Activated naive CD4-positive, alpha-beta T cell treated with anti-CD3 and anti-CD28 coated beads for 36 hours (primary cell): ENCODE measurements at regions not wholly inside any gene's neighbourhood (a gene's known extent, or its start where the extent isn't known, plus 50 kb on each side); places are given as distances from the start of the nearest gene placed in this dataset.
"Not testable (repeated sequence)": the region's sequence is repeated elsewhere in the genome, so short reads cannot be mapped to it uniquely, and the experiment has no call there.

ENCODE experiments used
- CTCF ChIA-PET: fragments of 350-600 bp; sonication (Branson Sonifier 250); formaldehyde crosslinking; loops from one replicate; lab custom pipeline; 2021; ENCODE audit warnings: antibody characterized with exemption; lab: Charles Lee
- DNase-seq: peaks from one replicate; pipeline ENCODE4 v3.0.0-alpha.2; 2020
- H3K27ac Mint-ChIP-seq: one replicate; pipeline ENCODE4 v1.8.0; 2021; ENCODE audit warnings: mild to moderate bottlenecking, mixed read lengths
- H3K27me3 Mint-ChIP-seq: one replicate; pipeline ENCODE4 v1.8.0; 2021; ENCODE audit warnings: low read depth, mixed read lengths
- H3K36me3 Mint-ChIP-seq: one replicate; pipeline ENCODE4 v1.8.0; 2021; ENCODE audit warnings: low read depth, mixed read lengths
- H3K4me1 Mint-ChIP-seq: one replicate; pipeline ENCODE4 v1.8.0; 2021; ENCODE audit warnings: low read depth, mixed read lengths
- H3K4me3 Mint-ChIP-seq: one replicate; pipeline ENCODE4 v1.8.0; 2021; ENCODE audit warnings: mild to moderate bottlenecking, moderate library complexity, mixed read lengths
- H3K9me3 Mint-ChIP-seq: one replicate; pipeline ENCODE4 v1.8.0; 2021; ENCODE audit warnings: mixed read lengths
- intact Hi-C: fragments of 100-400 bp; cut with micrococcal nuclease; formaldehyde crosslinking; loops from one replicate; pipeline ENCODE4 v1.15.1; 2023

GRCh38 chr12:84103886-84104285 lies 808.7 kb downstream of the SLC6A15 start:
- H3K4me3 Mint-ChIP-seq, intact Hi-C loops, H3K27me3 Mint-ChIP-seq, H3K27ac Mint-ChIP-seq, H3K4me1 Mint-ChIP-seq, H3K36me3 Mint-ChIP-seq, CTCF ChIA-PET, DNase-seq: not testable (repeated sequence)
- H3K9me3 Mint-ChIP-seq = peaks cover 46% of the 10 kb centered on the region

GRCh38 chr12:84101963-84102362 lies 810.6 kb downstream of the SLC6A15 start:
- H3K4me1 Mint-ChIP-seq, H3K36me3 Mint-ChIP-seq, DNase-seq, CTCF ChIA-PET, H3K27me3 Mint-ChIP-seq, H3K27ac Mint-ChIP-seq, H3K4me3 Mint-ChIP-seq, intact Hi-C loops: not testable (repeated sequence)
- H3K9me3 Mint-ChIP-seq = peaks cover 43% of the 10 kb centered on the region

GRCh38 chr12:84099591-84099990 lies 813.0 kb downstream of the SLC6A15 start:
- H3K36me3 Mint-ChIP-seq, H3K27ac Mint-ChIP-seq, intact Hi-C loops, H3K4me1 Mint-ChIP-seq, H3K27me3 Mint-ChIP-seq, DNase-seq, CTCF ChIA-PET, H3K4me3 Mint-ChIP-seq: not testable (repeated sequence)
- peaks cover 43% of the 10 kb centered on the region for H3K9me3 Mint-ChIP-seq

GRCh38 chr12:84091651-84092050 lies 820.9 kb downstream of the SLC6A15 start:
- intact Hi-C loops = no loop called here
- CTCF ChIA-PET = no interaction called here
- no peaks in the 10 kb centered on the region for H3K27me3 Mint-ChIP-seq
- no peaks in the 10 kb centered on the region for H3K4me1 Mint-ChIP-seq
- no peak for DNase-seq
- H3K27ac Mint-ChIP-seq = no peak overlapping the region
- no peak overlapping the region for H3K4me3 Mint-ChIP-seq
- no peaks in the 10 kb centered on the region for H3K36me3 Mint-ChIP-seq
- peaks cover 6% of the 10 kb centered on the region for H3K9me3 Mint-ChIP-seq

GRCh38 chr12:84089356-84089755 lies 823.2 kb downstream of the SLC6A15 start:
- Mint-ChIP-seq H3K36me3 (no peaks in the 10 kb centered on the region), H3K27me3 (no peaks in the 10 kb centered on the region), H3K4me3 (no peak overlapping the region), H3K9me3 (peaks cover 9% of the 10 kb centered on the region), H3K4me1 (no peaks in the 10 kb centered on the region), H3K27ac (no peak overlapping the region)
- DNase-seq = no peak
- CTCF ChIA-PET = no interaction called here
- intact Hi-C loops = no loop called here

GRCh38 chr12:84085046-84085445 lies 827.6 kb downstream of the SLC6A15 start:
- Mint-ChIP-seq H3K27ac (no peak overlapping the region), H3K9me3 (peaks cover 3% of the 10 kb centered on the region), H3K4me3 (no peak overlapping the region), H3K4me1 (no peaks in the 10 kb centered on the region), H3K27me3 (no peaks in the 10 kb centered on the region), H3K36me3 (no peaks in the 10 kb centered on the region)
- intact Hi-C loops = no loop called here
- CTCF ChIA-PET = no interaction called here
- DNase-seq = no peak

GRCh38 chr12:84079626-84080025 lies 833.0 kb downstream of the SLC6A15 start:
- intact Hi-C loops = no loop called here
- H3K4me3 Mint-ChIP-seq = no peak overlapping the region
- no peak for DNase-seq
- no peaks in the 10 kb centered on the region for H3K36me3 Mint-ChIP-seq
- H3K27me3 Mint-ChIP-seq = no peaks in the 10 kb centered on the region
- H3K9me3 Mint-ChIP-seq = peaks cover 2% of the 10 kb centered on the region
- no peaks in the 10 kb centered on the region for H3K4me1 Mint-ChIP-seq
- CTCF ChIA-PET = no interaction called here
- no peak overlapping the region for H3K27ac Mint-ChIP-seq

- Mint-ChIP-seq H3K4me1 (no peaks in the 10 kb centered on the region), H3K36me3 (no peaks in the 10 kb centered on the region), H3K27me3 (no peaks in the 10 kb centered on the region), H3K27ac (no peak overlapping the region), H3K4me3 (no peak overlapping the region), H3K9me3 (peaks cover 2% of the 10 kb centered on the region)
- CTCF ChIA-PET = no interaction called here
- intact Hi-C loops = no loop called here
- no peak for DNase-seq
Observed at GRCh38 chr12:84077679-84078078, 834.9 kb downstream of the SLC6A15 start.

- Mint-ChIP-seq H3K4me3 (no peak overlapping the region), H3K9me3 (peaks cover 2% of the 10 kb centered on the region), H3K27me3 (no peaks in the 10 kb centered on the region), H3K27ac (no peak overlapping the region), H3K4me1 (no peaks in the 10 kb centered on the region), H3K36me3 (no peaks in the 10 kb centered on the region)
- CTCF ChIA-PET = no interaction called here
- no peak for DNase-seq
- intact Hi-C loops = no loop called here
Observed at GRCh38 chr12:84075991-84076390, 836.6 kb downstream of the SLC6A15 start.

GRCh38 chr12:84073401-84073800 lies 839.2 kb downstream of the SLC6A15 start:
- H3K36me3 Mint-ChIP-seq = no peaks in the 10 kb centered on the region
- peaks cover 2% of the 10 kb centered on the region for H3K9me3 Mint-ChIP-seq
- intact Hi-C loops = no loop called here
- H3K4me3 Mint-ChIP-seq = no peak overlapping the region
- DNase-seq = no peak
- no peaks in the 10 kb centered on the region for H3K27me3 Mint-ChIP-seq
- CTCF ChIA-PET = no interaction called here
- no peaks in the 10 kb centered on the region for H3K4me1 Mint-ChIP-seq
- H3K27ac Mint-ChIP-seq = no peak overlapping the region

- intact Hi-C loops = no loop called here
- CTCF ChIA-PET = no interaction called here
- Mint-ChIP-seq H3K9me3 (peaks cover 2% of the 10 kb centered on the region), H3K27me3 (no peaks in the 10 kb centered on the region), H3K4me1 (no peaks in the 10 kb centered on the region), H3K36me3 (no peaks in the 10 kb centered on the region), H3K27ac (no peak overlapping the region), H3K4me3 (no peak overlapping the region)
- DNase-seq = no peak
Observed at GRCh38 chr12:84072961-84073360, 839.6 kb downstream of the SLC6A15 start.

GRCh38 chr12:84070292-84070691 lies 842.3 kb downstream of the SLC6A15 start:
- H3K36me3 Mint-ChIP-seq = no peaks in the 10 kb centered on the region
- H3K9me3 Mint-ChIP-seq = peaks cover 2% of the 10 kb centered on the region
- H3K4me3 Mint-ChIP-seq = no peak overlapping the region
- no peaks in the 10 kb centered on the region for H3K27me3 Mint-ChIP-seq
- DNase-seq = no peak
- intact Hi-C loops = no loop called here
- H3K4me1 Mint-ChIP-seq = no peaks in the 10 kb centered on the region
- H3K27ac Mint-ChIP-seq = no peak overlapping the region
- CTCF ChIA-PET = no interaction called here

- CTCF ChIA-PET = no interaction called here
- intact Hi-C loops = no loop called here
- no peak overlapping the region for H3K27ac Mint-ChIP-seq
- no peak overlapping the region for H3K4me3 Mint-ChIP-seq
- no peaks in the 10 kb centered on the region for H3K4me1 Mint-ChIP-seq
- no peaks in the 10 kb centered on the region for H3K9me3 Mint-ChIP-seq
- no peaks in the 10 kb centered on the region for H3K36me3 Mint-ChIP-seq
- DNase-seq = no peak
- H3K27me3 Mint-ChIP-seq = no peaks in the 10 kb centered on the region
Observed at GRCh38 chr12:84069699-84070098, 842.9 kb downstream of the SLC6A15 start.

GRCh38 chr12:84069198-84069597 lies 843.4 kb downstream of the SLC6A15 start:
- H3K4me3 Mint-ChIP-seq = no peak overlapping the region
- intact Hi-C loops = no loop called here
- DNase-seq = no peak
- H3K9me3 Mint-ChIP-seq = no peaks in the 10 kb centered on the region
- H3K27ac Mint-ChIP-seq = no peak overlapping the region
- H3K36me3 Mint-ChIP-seq = no peaks in the 10 kb centered on the region
- H3K4me1 Mint-ChIP-seq = no peaks in the 10 kb centered on the region
- CTCF ChIA-PET = no interaction called here
- no peaks in the 10 kb centered on the region for H3K27me3 Mint-ChIP-seq
